Neural progenitor cell (in vitro differentiated cells): ENCODE measurements at regions not wholly inside any gene's neighbourhood (a gene's known extent, or its start where the extent isn't known, plus 50 kb on each side); places are given as distances from the start of the nearest gene placed in this dataset.

Source experiments
- EZH2 ChIP-seq: fragments of 200-600 bp; sonication (generic); IDR thresholded peaks from 2 replicates; pipeline ENCODE4 v1.6.1; 2017; ENCODE audit warnings: antibody characterized with exemption, mild to moderate bottlenecking, moderate library complexity
- TF ChIP-seq, protein P1 (sequence below): fragments of 200-600 bp; sonication (generic); IDR thresholded peaks from 2 replicates; pipeline ENCODE4 v1.5.1; 2017; ENCODE audit warnings: antibody characterized with exemption, mild to moderate bottlenecking

GRCh38 chr5:129405222-129405621, 54.9 kb upstream of the ADAMTS19 start:
- TF ChIP-seq, protein P1, sequence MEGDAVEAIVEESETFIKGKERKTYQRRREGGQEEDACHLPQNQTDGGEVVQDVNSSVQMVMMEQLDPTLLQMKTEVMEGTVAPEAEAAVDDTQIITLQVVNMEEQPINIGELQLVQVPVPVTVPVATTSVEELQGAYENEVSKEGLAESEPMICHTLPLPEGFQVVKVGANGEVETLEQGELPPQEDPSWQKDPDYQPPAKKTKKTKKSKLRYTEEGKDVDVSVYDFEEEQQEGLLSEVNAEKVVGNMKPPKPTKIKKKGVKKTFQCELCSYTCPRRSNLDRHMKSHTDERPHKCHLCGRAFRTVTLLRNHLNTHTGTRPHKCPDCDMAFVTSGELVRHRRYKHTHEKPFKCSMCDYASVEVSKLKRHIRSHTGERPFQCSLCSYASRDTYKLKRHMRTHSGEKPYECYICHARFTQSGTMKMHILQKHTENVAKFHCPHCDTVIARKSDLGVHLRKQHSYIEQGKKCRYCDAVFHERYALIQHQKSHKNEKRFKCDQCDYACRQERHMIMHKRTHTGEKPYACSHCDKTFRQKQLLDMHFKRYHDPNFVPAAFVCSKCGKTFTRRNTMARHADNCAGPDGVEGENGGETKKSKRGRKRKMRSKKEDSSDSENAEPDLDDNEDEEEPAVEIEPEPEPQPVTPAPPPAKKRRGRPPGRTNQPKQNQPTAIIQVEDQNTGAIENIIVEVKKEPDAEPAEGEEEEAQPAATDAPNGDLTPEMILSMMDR = no peak
- no peak for TF ChIP-seq EZH2
